K562 (cell line): ENCODE measurements at regions not wholly inside any gene's neighbourhood (a gene's known extent, or its start where the extent isn't known, plus 50 kb on each side); places are given as distances from the start of the nearest gene placed in this dataset.
A peak's percentile ranks its signal among the peaks of the same experiment; 100 is the strongest.

Source experiments
- ATF7 ChIP-seq: fragments of 450-650 bp; IDR thresholded peaks from 2 replicates; pipeline ENCODE4 v1.7.1; 2014; ENCODE audit warnings: mild to moderate bottlenecking, moderate library complexity
- FOXM1 ChIP-seq, 2 experiments: fragments of 450-650 bp in 1 of 2; sonication (generic) in 1 of 2; formaldehyde crosslinking in 1 of 2; IDR thresholded peaks; 2 replicates each; pipeline versions ENCODE4 v1.6.1 to v1.9.0; 2017 to 2022; ENCODE audit warnings: low read depth in 2 of 2, mild to moderate bottlenecking in 2 of 2, missing genetic modification reagents in 1 of 2, moderate library complexity in 1 of 2
- HDAC1 ChIP-seq, 2 experiments: fragments of 450-650 bp; IDR thresholded peaks; 2 replicates each; pipeline ENCODE4 v1.6.1; 2016 to 2017; ENCODE audit warnings: inconsistent platforms in 1 of 2, mild to moderate bottlenecking in 1 of 2, moderate library complexity in 1 of 2
- HDAC8 ChIP-seq: fragments of 450-650 bp; IDR thresholded peaks from 2 replicates; pipeline ENCODE4 v1.6.1; 2016; ENCODE audit warnings: mild to moderate bottlenecking, missing genetic modification characterization, moderate library complexity, missing compliant biosample characterization
- HNRNPK ChIP-seq: fragments of 200-400 bp; formaldehyde crosslinking; IDR thresholded peaks from one replicate; pipeline ENCODE4 v1.6.1; 2018; ENCODE audit warnings: mild to moderate bottlenecking, low read depth, low read length; ENCODE audit not compliant: poor library complexity, severe bottlenecking
- HSF4 ChIP-seq: fragments of 250-450 bp; sonication (Bioruptor Pico); IDR thresholded peaks from 2 replicates; pipeline ENCODE4 v2.1.2; 2022; ENCODE audit warnings: mild to moderate bottlenecking, moderate library complexity, borderline replicate concordance
- KDM5B ChIP-seq: fragments of 200-600 bp; sonication (generic); IDR thresholded peaks from 2 replicates; pipeline ENCODE4 v1.6.1; 2012; ENCODE audit warnings: low read depth, mild to moderate bottlenecking, moderate library complexity, low read length, control low read depth, inconsistent platforms; ENCODE audit not compliant: insufficient replicate concordance
- NR2C2 ChIP-seq, 2 experiments: fragments of 200-800 bp in 1 of 2; sonication (Bioruptor generic) in 1 of 2; sonication (generic) in 1 of 2; formaldehyde crosslinking in 1 of 2; IDR thresholded peaks; 2 replicates each; pipeline versions ENCODE4 v1.6.1 to v1.8.0; 2016 to 2022; ENCODE audit warnings: mild to moderate bottlenecking in 1 of 2, missing compliant biosample characterization in 1 of 2, missing genetic modification characterization in 1 of 2, missing genetic modification reagents in 1 of 2
- RFX7 ChIP-seq: fragments of 250-450 bp; sonication (Bioruptor Pico); IDR thresholded peaks from 2 replicates; pipeline ENCODE4 v1.5.1; 2021; ENCODE audit warnings: mild to moderate bottlenecking
- SMC3 ChIP-seq: conservative IDR thresholded peaks from 2 replicates; pipeline ENCODE4 v1.6.1; 2011; ENCODE audit warnings: low read depth, low read length, improper control_type of control experiment; ENCODE audit not compliant: insufficient read depth
- SUPT5H ChIP-seq: fragments of 450-650 bp; IDR thresholded peaks from 2 replicates; pipeline ENCODE4 v1.6.1; 2016
- TAF15 ChIP-seq: fragments of 200-400 bp; formaldehyde crosslinking; IDR thresholded peaks from 2 replicates; pipeline ENCODE4 v1.6.1; 2017; ENCODE audit warnings: mild to moderate bottlenecking, low read depth, low read length, moderate library complexity
- TOE1 ChIP-seq, 2 experiments: fragments of 450-650 bp in 1 of 2; sonication (generic) in 1 of 2; formaldehyde crosslinking in 1 of 2; IDR thresholded peaks; 2 replicates each; pipeline versions ENCODE4 v1.7.1 to v1.8.0; 2016 to 2022; ENCODE audit warnings: borderline replicate concordance in 2 of 2, mild to moderate bottlenecking in 2 of 2, antibody characterized with exemption in 1 of 2, inconsistent platforms in 1 of 2, low read depth in 1 of 2, missing genetic modification reagents in 1 of 2, moderate library complexity in 1 of 2
- ZNF263 ChIP-seq: sonication (generic); formaldehyde crosslinking; IDR thresholded peaks from 2 replicates; pipeline ENCODE4 v1.8.0; 2022; ENCODE audit warnings: mild to moderate bottlenecking, missing genetic modification reagents, borderline replicate concordance
- TF ChIP-seq, protein P1 (sequence below), 3 experiments: IDR thresholded peaks in 2 of 3; conservative IDR thresholded peaks in 1 of 3; 2 replicates each; pipeline ENCODE4 v1.5.1; 2011 to 2012; ENCODE audit warnings: low read length in 3 of 3, mild to moderate bottlenecking in 3 of 3, control low read depth in 2 of 3, improper control_type of control experiment in 1 of 3, inconsistent platforms in 1 of 3, low read depth in 1 of 3, mixed read lengths in 1 of 3, moderate library complexity in 1 of 3; ENCODE audit not compliant: insufficient read depth in 2 of 3
- TF ChIP-seq, protein P2 (sequence below): fragments of 250-450 bp; sonication (Bioruptor Pico); IDR thresholded peaks from 2 replicates; pipeline ENCODE4 v1.5.0; 2022; ENCODE audit warnings: mild to moderate bottlenecking
- TF ChIP-seq, protein P3 (sequence below): sonication (generic); formaldehyde crosslinking; IDR thresholded peaks from 2 replicates; pipeline ENCODE4 v1.8.0; 2022; ENCODE audit warnings: mild to moderate bottlenecking, missing genetic modification reagents
- TF ChIP-seq, protein P4 (sequence below): IDR thresholded peaks from 2 replicates; pipeline ENCODE4 v1.6.1; 2012; ENCODE audit warnings: low read depth, low read length, improper control_type of control experiment, borderline replicate concordance

DNA sequence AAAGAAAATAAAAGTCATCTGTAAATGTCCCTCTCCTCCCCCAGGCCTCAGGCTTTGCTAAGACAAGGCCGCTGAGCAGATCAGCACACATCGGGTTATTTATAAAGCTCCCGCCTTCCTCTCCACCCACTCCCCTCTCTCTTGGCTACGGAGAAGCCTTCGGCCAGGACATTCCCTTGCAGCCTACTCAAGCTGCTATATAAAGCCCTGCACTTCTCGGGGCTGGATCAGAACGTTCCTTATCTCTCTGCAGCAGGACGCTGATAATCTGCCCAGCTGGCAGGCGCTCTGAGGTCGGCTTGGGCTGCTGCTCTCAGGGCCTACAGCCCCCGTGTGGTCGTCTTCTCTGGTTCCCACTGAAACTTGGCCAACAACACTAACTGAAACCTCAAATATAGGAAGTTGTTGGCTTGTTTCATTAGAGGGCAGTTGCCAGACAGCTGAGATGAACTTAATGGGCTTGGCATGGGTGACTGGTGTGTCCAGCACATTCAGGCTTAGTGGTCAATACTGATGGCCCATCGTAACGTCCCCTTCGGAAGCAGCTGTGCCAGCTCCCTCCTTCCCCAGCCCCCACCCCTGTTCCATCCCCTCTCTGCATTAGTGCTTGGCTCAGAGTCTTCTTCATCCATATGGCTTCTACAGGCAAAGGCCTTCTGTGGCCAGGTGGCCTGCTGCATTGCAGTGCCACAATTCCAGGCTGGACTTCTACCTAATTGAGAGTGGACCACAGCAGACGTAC is 64.6 kb downstream of the IER5 start (continued):
- TF ChIP-seq FOXM1 (IDR thresholded peaks at IDR 0.05; ENCODE audit: low read depth) = peak; percentile 95
- no peak for TF ChIP-seq FOXM1 (CRISPR knock-in tag; IDR thresholded peaks at IDR 0.05; ENCODE audit: low read depth)
- TF ChIP-seq HDAC1 (IDR thresholded peaks at IDR 0.05) = peak; percentile 28 to 92; a peak in 2 of 4 replicates
- TF ChIP-seq HSF4 (CRISPR knock-in tag) = no peak
- 0 out of 2 replicates have a peak, but pooled peaks have one; percentile 34 for TF ChIP-seq NR2C2 (CRISPR knock-in tag; IDR thresholded peaks at IDR 0.05)
- peak; percentile 77 for TF ChIP-seq NR2C2 (tag; IDR thresholded peaks at IDR 0.05)
- TF ChIP-seq, protein P1, sequence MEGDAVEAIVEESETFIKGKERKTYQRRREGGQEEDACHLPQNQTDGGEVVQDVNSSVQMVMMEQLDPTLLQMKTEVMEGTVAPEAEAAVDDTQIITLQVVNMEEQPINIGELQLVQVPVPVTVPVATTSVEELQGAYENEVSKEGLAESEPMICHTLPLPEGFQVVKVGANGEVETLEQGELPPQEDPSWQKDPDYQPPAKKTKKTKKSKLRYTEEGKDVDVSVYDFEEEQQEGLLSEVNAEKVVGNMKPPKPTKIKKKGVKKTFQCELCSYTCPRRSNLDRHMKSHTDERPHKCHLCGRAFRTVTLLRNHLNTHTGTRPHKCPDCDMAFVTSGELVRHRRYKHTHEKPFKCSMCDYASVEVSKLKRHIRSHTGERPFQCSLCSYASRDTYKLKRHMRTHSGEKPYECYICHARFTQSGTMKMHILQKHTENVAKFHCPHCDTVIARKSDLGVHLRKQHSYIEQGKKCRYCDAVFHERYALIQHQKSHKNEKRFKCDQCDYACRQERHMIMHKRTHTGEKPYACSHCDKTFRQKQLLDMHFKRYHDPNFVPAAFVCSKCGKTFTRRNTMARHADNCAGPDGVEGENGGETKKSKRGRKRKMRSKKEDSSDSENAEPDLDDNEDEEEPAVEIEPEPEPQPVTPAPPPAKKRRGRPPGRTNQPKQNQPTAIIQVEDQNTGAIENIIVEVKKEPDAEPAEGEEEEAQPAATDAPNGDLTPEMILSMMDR (IDR thresholded peaks at IDR 0.05 in 2 of 3, conservative IDR thresholded peaks at IDR 0.05 in 1 of 3; ENCODE audit: insufficient read depth in 2 of 3, low read depth in 1 of 3, low read length in 3 of 3) = peak; percentile 71 to 86 (median 80)
- 0 out of 2 replicates have a peak, but pooled peaks have one; percentile 42 for TF ChIP-seq HDAC8 (tag)
- TF ChIP-seq, protein P2, sequence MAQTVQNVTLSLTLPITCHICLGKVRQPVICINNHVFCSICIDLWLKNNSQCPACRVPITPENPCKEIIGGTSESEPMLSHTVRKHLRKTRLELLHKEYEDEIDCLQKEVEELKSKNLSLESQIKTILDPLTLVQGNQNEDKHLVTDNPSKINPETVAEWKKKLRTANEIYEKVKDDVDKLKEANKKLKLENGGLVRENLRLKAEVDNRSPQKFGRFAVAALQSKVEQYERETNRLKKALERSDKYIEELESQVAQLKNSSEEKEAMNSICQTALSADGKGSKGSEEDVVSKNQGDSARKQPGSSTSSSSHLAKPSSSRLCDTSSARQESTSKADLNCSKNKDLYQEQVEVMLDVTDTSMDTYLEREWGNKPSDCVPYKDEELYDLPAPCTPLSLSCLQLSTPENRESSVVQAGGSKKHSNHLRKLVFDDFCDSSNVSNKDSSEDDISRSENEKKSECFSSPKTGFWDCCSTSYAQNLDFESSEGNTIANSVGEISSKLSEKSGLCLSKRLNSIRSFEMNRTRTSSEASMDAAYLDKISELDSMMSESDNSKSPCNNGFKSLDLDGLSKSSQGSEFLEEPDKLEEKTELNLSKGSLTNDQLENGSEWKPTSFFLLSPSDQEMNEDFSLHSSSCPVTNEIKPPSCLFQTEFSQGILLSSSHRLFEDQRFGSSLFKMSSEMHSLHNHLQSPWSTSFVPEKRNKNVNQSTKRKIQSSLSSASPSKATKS (CRISPR knock-in tag) = no peak
- TF ChIP-seq, protein P3, sequence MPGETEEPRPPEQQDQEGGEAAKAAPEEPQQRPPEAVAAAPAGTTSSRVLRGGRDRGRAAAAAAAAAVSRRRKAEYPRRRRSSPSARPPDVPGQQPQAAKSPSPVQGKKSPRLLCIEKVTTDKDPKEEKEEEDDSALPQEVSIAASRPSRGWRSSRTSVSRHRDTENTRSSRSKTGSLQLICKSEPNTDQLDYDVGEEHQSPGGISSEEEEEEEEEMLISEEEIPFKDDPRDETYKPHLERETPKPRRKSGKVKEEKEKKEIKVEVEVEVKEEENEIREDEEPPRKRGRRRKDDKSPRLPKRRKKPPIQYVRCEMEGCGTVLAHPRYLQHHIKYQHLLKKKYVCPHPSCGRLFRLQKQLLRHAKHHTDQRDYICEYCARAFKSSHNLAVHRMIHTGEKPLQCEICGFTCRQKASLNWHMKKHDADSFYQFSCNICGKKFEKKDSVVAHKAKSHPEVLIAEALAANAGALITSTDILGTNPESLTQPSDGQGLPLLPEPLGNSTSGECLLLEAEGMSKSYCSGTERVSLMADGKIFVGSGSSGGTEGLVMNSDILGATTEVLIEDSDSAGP (CRISPR knock-in tag) = no peak
- no peak for TF ChIP-seq RFX7 (CRISPR knock-in tag)
- TF ChIP-seq, protein P4, sequence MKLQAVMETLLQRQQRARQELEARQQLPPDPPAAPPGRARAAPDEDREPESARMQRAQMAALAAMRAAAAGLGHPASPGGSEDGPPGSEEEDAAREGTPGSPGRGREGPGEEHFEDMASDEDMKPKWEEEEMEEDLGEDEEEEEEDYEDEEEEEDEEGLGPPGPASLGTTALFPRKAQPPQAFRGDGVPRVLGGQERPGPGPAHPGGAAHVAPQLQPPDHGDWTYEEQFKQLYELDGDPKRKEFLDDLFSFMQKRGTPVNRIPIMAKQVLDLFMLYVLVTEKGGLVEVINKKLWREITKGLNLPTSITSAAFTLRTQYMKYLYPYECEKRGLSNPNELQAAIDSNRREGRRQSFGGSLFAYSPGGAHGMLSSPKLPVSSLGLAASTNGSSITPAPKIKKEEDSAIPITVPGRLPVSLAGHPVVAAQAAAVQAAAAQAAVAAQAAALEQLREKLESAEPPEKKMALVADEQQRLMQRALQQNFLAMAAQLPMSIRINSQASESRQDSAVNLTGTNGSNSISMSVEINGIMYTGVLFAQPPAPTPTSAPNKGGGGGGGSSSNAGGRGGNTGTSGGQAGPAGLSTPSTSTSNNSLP = peak; percentile 99
- TF ChIP-seq ZNF263 = 0 out of 2 replicates have a peak, but pooled peaks have one; percentile 56
- TF ChIP-seq SUPT5H = no peak
- peak; percentile 90 for TF ChIP-seq ATF7
- TF ChIP-seq TAF15 = no peak
- no peak for TF ChIP-seq HNRNPK
- peak; percentile 54 for TF ChIP-seq KDM5B
- TF ChIP-seq TOE1 (IDR thresholded peaks at IDR 0.05; ENCODE audit: borderline replicate concordance) = peak; percentile 81
- no peak for TF ChIP-seq TOE1 (CRISPR knock-in tag; IDR thresholded peaks at IDR 0.05; ENCODE audit: borderline replicate concordance, low read depth)
- TF ChIP-seq SMC3 = peak; percentile 77
